Thymus (tissue), 11 donors: ENCODE measurements at regions not wholly inside any gene's neighbourhood (a gene's known extent, or its start where the extent isn't known, plus 50 kb on each side); places are given as distances from the start of the nearest gene placed in this dataset.

Source experiments
- DNase-seq, 9 donors: peaks; one replicate each; pipeline ENCODE4 v3.0.0-alpha.2; 2013; ENCODE audit warnings: low spot score in 9 of 9, low read depth in 6 of 9, missing footprints in 1 of 9
- H3K27ac ChIP-seq, 2 donors: one replicate each; pipeline ENCODE4 v1.5.1; 2013; ENCODE audit warnings: control low read depth in 1 of 2, low read depth in 1 of 2, low read length in 1 of 2, mild to moderate bottlenecking in 1 of 2, moderate library complexity in 1 of 2
- H3K27me3 ChIP-seq, 2 donors: one replicate each; pipeline ENCODE4 v1.5.1; 2013; ENCODE audit warnings: low read length in 1 of 2; ENCODE audit not compliant: control insufficient read depth in 2 of 2, insufficient read depth in 1 of 2
- H3K36me3 ChIP-seq, 2 donors: one replicate each; pipeline ENCODE4 v1.5.1; 2013; ENCODE audit warnings: low read length in 1 of 2, mild to moderate bottlenecking in 1 of 2, moderate library complexity in 1 of 2; ENCODE audit not compliant: control insufficient read depth in 2 of 2, insufficient read depth in 2 of 2
- H3K4me1 ChIP-seq, 2 donors: one replicate each; pipeline ENCODE4 v1.5.1; 2013; ENCODE audit warnings: low read length in 2 of 2; ENCODE audit not compliant: control insufficient read depth in 2 of 2, insufficient read depth in 2 of 2
- H3K4me3 ChIP-seq, 2 donors: one replicate each; pipeline ENCODE4 v1.5.1; 2013; ENCODE audit warnings: low read length in 2 of 2, control low read depth in 1 of 2, mild to moderate bottlenecking in 1 of 2
- H3K9me3 ChIP-seq, 2 donors: one replicate each; pipeline ENCODE4 v1.5.1; 2013; ENCODE audit warnings: low read length in 1 of 2, mild to moderate bottlenecking in 1 of 2; ENCODE audit not compliant: control insufficient read depth in 2 of 2, insufficient read depth in 1 of 2
- WGBS: extraction: QIAGEN DNeasy Blood & Tissue Kit; methylation state at CpG from one replicate; pipeline ENCODE4 v1.1.7; 2013; 5-methylcytosine and 5-hydroxymethylcytosine counted together
- donor health status: healthy.

- Histone ChIP-seq H3K27ac (no peak overlapping the region), H3K36me3 (no peaks in the 10 kb centered on the region), H3K9me3 (no peaks in the 10 kb centered on the region), H3K4me1 (no peaks in the 10 kb centered on the region), H3K27me3 (no peaks in the 10 kb centered on the region), H3K4me3 (no peak overlapping the region)
- DNase-seq: no peak
- 69% methylated on average over 9 of the region's 9 CpGs for WGBS
These were observed 596.5 kb downstream of the NLGN4X start for GRCh38 chrX:5632061-5632614.

GRCh38 chrX:5617666-5618065, 611.0 kb downstream of the NLGN4X start:
- no peaks in the 10 kb centered on the region for H3K9me3 ChIP-seq
- H3K4me3 ChIP-seq: no peak overlapping the region
- DNase-seq: no peak
- no peaks in the 10 kb centered on the region for H3K36me3 ChIP-seq
- no peak overlapping the region for H3K27ac ChIP-seq
- H3K4me1 ChIP-seq: no peaks in the 10 kb centered on the region
- no peaks in the 10 kb centered on the region for H3K27me3 ChIP-seq

GRCh38 chrX:5595570-5595969, 633.1 kb downstream of the NLGN4X start:
- H3K4me1 ChIP-seq: no peaks in the 10 kb centered on the region
- peaks cover 0 to 4% of the 10 kb centered on the region in 2 donors for H3K9me3 ChIP-seq
- no peak overlapping the region for H3K4me3 ChIP-seq
- no peak for DNase-seq
- H3K36me3 ChIP-seq: no peaks in the 10 kb centered on the region
- WGBS: 20% methylated on average over 4 of the region's 4 CpGs
- H3K27ac ChIP-seq: no peak overlapping the region
- H3K27me3 ChIP-seq: no peaks in the 10 kb centered on the region

- no peak for DNase-seq
- Histone ChIP-seq H3K9me3 (no peaks in the 10 kb centered on the region), H3K4me1 (no peaks in the 10 kb centered on the region), H3K36me3 (no peaks in the 10 kb centered on the region), H3K4me3 (no peak overlapping the region), H3K27me3 (no peaks in the 10 kb centered on the region), H3K27ac (no peak overlapping the region)
These were observed 641.9 kb downstream of the NLGN4X start for GRCh38 chrX:5586726-5587125.

- no peak overlapping the region for H3K27ac ChIP-seq
- H3K4me1 ChIP-seq: no peaks in the 10 kb centered on the region
- no peaks in the 10 kb centered on the region for H3K36me3 ChIP-seq
- no peak overlapping the region for H3K4me3 ChIP-seq
- WGBS: 83% methylated on average over 1 of the region's 1 CpG
- no peak for DNase-seq
- no peaks in the 10 kb centered on the region for H3K9me3 ChIP-seq
- no peaks in the 10 kb centered on the region for H3K27me3 ChIP-seq
These were observed 653.3 kb downstream of the NLGN4X start for GRCh38 chrX:5575407-5575806.

GRCh38 chrX:5568934-5569333, 659.7 kb downstream of the NLGN4X start:
- no peak for DNase-seq
- Histone ChIP-seq H3K4me3 (no peak overlapping the region), H3K36me3 (no peaks in the 10 kb centered on the region), H3K27ac (no peak overlapping the region), H3K9me3 (no peaks in the 10 kb centered on the region), H3K27me3 (no peaks in the 10 kb centered on the region), H3K4me1 (no peaks in the 10 kb centered on the region)
- 84% methylated on average over 3 of the region's 3 CpGs for whole genome bisulfite sequencing

GRCh38 chrX:5559386-5559785, 669.3 kb downstream of the NLGN4X start:
- Histone ChIP-seq H3K4me1 (no peaks in the 10 kb centered on the region), H3K27ac (no peak overlapping the region), H3K4me3 (no peak overlapping the region), H3K9me3 (peaks cover 0 to 2% of the 10 kb centered on the region in 2 donors), H3K27me3 (no peaks in the 10 kb centered on the region), H3K36me3 (no peaks in the 10 kb centered on the region)
- no peak for DNase-seq
- WGBS: 91% methylated on average over 2 of the region's 2 CpGs

- WGBS: 97% methylated on average over 2 of the region's 2 CpGs
These were observed 679.2 kb downstream of the NLGN4X start for GRCh38 chrX:5549512-5549911.

GRCh38 chrX:5537098-5537497, 691.6 kb downstream of the NLGN4X start:
- H3K36me3 ChIP-seq: no peaks in the 10 kb centered on the region
- no peaks in the 10 kb centered on the region for H3K27me3 ChIP-seq
- no peak overlapping the region for H3K27ac ChIP-seq
- WGBS: 94% methylated on average over 6 of the region's 6 CpGs
- no peak for DNase-seq
- no peaks in the 10 kb centered on the region for H3K4me1 ChIP-seq
- peaks cover 0 to 3% of the 10 kb centered on the region in 2 donors for H3K9me3 ChIP-seq
- no peak overlapping the region for H3K4me3 ChIP-seq

More at GRCh38 chrX:5549512-5549911, 679.2 kb downstream of the NLGN4X start:
- Histone ChIP-seq H3K36me3 (no peaks in the 10 kb centered on the region), H3K4me3 (no peak overlapping the region), H3K9me3 (peaks cover 0 to 8% of the 10 kb centered on the region in 2 donors), H3K4me1 (no peaks in the 10 kb centered on the region), H3K27me3 (no peaks in the 10 kb centered on the region), H3K27ac (no peak overlapping the region)
- DNase-seq: no peak

- 58% methylated on average over 3 of the region's 3 CpGs for WGBS
- Histone ChIP-seq H3K27ac (no peak overlapping the region), H3K9me3 (peaks cover 0 to 3% of the 10 kb centered on the region in 2 donors), H3K4me1 (no peaks in the 10 kb centered on the region), H3K27me3 (no peaks in the 10 kb centered on the region), H3K36me3 (no peaks in the 10 kb centered on the region), H3K4me3 (no peak overlapping the region)
- no peak for DNase-seq
These were observed 692.4 kb downstream of the NLGN4X start for GRCh38 chrX:5536261-5536660.
